HG03097 (cell line): ENCODE measurements at regions not wholly inside any gene's neighbourhood (a gene's known extent, or its start where the extent isn't known, plus 50 kb on each side); places are given as distances from the start of the nearest gene placed in this dataset.
"Not testable (repeated sequence)": the region's sequence is repeated elsewhere in the genome, so short reads cannot be mapped to it uniquely, and the experiment has no call there.

Experiments
- ATAC-seq: cut with Tn5 transposase; IDR thresholded peaks from one replicate; pipeline ENCODE4 v1.9.1; 2021; ENCODE audit not compliant: unreplicated experiment, low FRiP score

- ATAC-seq = no peak
Observed at GRCh38 chr6:2611092-2611491, 139.6 kb downstream of the MYLK4 start.

DNA sequence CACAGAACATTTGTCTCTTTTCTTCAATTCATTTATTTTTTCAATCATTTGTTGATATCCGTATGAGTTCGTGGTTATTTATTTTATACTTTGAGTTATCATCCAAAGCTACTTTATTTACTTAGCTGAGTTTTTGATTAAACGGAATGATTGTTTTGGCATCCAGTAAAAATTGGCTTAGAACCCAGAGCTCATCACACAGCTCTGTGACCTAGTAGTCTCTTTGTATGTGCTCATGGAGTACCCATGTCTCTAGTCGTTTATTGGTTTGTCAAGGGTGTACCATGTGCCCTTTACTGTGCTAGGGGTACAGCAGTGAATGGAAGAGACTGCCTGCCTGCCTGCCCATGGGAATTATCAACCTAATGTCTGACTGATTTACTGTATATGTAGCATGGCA is 142.2 kb downstream of the MYLK4 start:
- ATAC-seq = no peak

GRCh38 chr6:2600363-2600762 is 150.4 kb downstream of the MYLK4 start:
- ATAC-seq = no peak

DNA sequence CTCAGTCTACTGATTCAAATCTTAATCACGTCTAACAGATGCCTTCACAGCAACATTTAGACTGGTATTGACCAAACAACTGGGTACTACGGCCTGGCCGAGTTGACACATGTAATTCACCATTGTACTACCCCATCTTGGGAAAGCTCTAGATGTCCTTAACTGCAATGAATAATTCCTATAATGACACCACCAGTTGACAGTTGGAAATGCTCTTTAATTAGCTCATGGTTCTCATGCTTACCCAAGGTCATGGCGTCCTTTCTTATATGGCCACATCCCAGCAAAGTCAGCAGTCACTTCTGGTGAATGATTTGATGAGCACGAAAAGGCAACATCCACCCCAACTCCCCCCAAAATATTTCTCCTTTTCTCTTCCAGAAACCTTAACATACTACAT is 150.9 kb downstream of the MYLK4 start:
- no peak for ATAC-seq

GRCh38 chr6:2598867-2599266 is 151.9 kb downstream of the MYLK4 start:
- ATAC-seq = no peak

- ATAC-seq = no peak
Observed at GRCh38 chr6:2597991-2598390, 152.7 kb downstream of the MYLK4 start.

DNA sequence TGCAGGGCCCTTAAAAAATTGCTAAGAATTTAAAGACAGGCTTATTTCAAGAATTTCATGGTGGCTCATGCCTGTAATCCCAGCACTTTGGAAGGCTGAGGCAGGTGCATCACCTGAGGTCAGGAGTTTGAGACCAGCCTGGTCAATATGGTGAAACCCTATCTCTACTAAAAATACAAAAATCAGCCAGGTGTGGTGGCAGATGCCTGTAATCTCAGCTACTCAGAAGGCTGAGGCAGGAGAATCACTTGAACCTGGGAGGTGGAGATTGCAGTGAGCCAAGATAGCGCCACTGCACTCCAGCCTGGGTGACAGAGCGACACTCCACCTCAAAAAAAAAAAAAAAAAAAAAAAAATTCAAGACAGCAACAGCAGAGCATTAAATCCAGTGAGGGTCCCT is 153.3 kb downstream of the MYLK4 start:
- not testable (repeated sequence) for ATAC-seq

DNA sequence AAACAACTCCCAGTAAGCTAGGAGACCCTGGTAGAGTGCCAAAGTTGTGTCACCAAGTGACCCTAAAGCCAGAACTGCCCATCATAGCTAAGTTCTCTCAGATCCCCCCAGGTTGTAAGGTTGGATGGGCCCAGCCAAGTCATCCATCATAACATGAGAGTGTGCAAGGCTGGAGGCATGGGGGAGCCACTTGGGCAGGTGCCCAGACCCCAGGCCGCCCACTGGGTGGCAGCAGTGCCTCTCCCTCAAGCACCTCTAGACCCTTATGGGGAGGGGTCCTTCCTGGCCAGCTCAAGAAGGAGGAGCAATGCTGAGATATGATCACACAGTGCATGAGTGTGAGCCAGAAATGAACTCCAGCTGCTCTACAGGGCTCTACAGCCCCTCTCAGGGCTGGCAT is 154.5 kb downstream of the MYLK4 start:
- no peak for ATAC-seq

- no peak for ATAC-seq
Observed at GRCh38 chr6:2594868-2595267, 155.9 kb downstream of the MYLK4 start.

- no peak for ATAC-seq
Observed at GRCh38 chr6:2593167-2593566, 157.6 kb downstream of the MYLK4 start.

DNA sequence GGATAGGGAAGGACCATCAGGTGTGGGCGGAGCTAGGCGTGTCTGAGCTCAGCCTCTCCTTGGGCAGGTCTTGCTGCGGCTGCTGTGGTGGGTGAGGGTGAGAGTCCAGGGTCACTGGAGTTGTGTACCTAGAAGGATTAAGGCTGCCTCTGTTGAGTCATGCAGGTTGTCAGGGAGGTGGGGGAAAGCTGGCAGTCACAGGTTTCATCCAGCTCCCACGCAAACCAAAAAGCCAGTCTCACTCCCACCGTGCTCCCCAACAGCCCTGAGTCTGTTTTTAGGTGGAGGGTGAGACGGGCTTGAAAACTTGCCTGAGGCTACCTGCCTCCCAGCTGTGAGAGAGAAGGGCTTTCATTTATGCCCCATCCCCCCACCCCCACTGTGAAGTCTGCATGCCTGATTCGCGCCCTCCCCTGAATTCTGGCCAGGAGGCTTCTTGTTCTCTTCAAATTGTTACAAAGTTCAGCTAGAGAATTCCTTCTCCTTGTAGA is 161.5 kb downstream of the MYLK4 start:
- ATAC-seq = no peak

DNA sequence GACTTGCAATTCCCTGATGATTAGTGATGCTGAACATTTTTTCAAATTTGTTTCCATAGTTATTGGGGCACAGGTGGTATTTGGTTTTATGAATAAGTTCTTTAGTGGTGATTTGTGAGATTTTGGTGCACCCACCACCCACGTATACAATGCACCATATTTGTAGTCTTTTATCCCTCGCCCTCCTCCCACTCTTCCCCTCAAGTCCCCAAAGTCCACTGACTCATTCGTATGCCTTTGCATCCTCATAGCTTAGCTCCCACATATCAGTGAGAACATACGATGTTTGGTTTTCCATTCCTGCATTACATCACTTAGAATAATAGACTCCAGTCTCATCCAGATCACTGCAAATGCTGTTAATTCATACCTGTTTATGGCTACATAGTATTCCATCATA is 167.3 kb downstream of the MYLK4 start:
- no peak for ATAC-seq

- no peak for ATAC-seq
Observed at GRCh38 chr6:2582268-2582667, 168.5 kb downstream of the MYLK4 start.

DNA sequence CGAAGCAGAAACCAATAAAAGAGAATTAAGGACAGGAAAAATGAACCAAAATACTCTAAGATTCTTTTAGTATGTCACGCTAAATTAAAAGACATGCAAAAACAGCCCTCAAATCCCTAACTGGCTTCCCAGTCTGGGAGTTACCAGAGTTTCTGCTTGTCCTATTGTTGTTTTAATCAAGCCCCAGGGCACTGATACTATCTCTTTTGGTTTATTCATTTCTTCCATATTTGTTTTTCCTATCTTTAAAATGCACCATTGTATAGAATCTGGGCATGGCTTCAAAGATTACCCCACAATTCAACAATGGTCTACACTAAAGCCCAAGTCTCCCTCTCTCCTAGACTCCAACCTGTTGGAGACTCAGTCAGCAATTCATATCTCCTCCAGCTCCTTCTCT is 169.1 kb downstream of the MYLK4 start:
- no peak for ATAC-seq

- ATAC-seq = no peak
Observed at GRCh38 chr6:2581011-2581410, 169.7 kb downstream of the MYLK4 start.

DNA sequence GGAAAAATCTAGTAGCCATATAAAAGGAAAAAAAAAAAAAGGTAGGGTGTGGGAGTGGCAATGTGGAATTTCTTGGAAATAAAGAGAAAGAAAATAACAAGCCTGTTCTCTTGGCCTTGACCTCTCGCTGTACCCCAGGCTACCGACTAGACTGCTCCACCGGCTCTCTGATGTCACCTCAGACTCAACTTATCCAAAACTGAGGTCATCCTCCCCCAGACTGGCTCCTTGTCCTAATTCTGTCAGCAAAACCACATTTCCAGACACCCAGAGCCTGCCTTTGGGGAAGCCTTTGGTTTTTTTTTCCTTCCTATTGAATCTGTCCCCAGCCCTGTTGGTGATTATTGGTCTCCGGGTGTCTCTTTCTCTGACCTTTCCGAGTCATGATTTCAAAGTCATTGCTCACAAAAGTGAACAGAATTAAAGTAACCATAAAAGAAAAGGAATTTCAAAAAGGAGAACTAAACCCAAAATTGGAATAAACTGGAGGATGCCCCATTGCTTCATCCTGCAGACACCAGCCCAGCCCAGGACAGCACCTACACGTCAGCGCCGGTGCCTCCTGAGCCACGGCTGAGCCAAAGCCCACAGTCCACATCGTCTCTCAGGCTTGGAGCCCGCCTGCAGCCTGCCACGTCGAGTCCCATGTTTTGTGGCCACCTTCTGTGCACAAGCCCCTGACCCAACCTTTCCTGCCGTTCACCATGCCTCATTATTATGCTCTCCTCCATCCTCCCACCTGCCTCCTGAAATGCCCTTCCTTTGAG is 170.7 kb downstream of the MYLK4 start:
- no peak for ATAC-seq

GRCh38 chr6:2579241-2579761 is 171.4 kb downstream of the MYLK4 start:
- no peak for ATAC-seq

DNA sequence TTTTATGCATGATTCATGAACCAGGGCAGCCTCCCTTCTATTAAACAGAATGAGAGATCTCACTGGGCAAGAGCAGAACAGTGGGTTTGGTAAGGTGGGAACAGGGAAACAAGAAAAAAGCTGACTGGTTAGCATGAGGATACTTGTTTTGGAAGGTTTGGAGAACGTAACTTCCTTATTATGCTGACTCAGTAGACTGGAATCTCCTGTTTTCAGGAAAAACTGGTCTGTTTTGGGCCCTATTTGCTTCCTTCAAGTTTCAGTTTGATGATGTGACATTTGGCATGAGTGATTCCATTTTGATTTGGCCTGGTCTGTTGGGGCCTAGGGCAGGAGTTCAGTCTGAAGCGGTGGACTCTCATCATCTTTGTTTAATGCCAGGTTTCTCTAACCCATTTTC is 172.0 kb downstream of the MYLK4 start:
- ATAC-seq = no peak

GRCh38 chr6:2576499-2576898 is 174.2 kb downstream of the MYLK4 start:
- no peak for ATAC-seq

DNA sequence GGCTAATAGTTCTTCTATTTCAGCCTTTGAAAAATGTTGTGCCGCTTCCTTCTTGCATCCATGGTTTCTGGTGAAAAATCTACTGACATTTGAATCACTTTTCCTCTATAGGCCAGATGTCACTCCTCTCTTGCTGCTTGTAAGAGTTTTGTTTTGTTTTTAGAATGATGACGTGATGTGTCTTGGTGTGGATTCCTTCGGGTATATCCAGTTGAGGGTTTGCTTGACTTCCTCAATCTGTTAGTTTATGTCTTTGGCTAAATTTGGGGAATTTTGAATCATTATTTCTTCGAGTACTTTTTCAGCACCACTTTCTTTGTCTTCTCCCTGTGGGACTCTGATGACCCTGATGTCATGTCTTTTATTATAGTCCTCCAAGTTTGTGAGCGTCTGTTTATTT is 175.5 kb downstream of the MYLK4 start:
- ATAC-seq = no peak

DNA sequence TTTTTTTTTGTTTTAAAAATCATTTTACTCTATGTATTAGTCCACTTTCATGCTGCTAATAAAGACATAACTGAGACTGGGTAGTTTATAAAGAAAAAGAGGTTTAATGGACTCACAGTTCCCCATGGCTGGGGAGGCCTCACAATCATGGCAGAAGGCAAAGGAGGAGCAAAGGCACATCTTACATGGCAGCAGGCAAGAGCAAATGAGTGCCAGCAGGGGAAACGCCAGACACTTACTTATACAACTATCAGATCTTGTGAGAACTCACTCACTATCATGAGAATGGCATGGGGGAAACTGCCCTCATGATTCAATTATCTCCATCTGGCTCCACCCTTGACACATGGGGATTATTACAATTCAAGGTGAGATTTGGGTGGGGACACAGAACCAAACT is 181.3 kb downstream of the MYLK4 start:
- ATAC-seq = not testable (repeated sequence)

GRCh38 chr6:2566048-2566447 is 184.7 kb downstream of the MYLK4 start:
- no peak for ATAC-seq
